GM19463 (cell line): ENCODE measurements at regions not wholly inside any gene's neighbourhood (a gene's known extent, or its start where the extent isn't known, plus 50 kb on each side); places are given as distances from the start of the nearest gene placed in this dataset.
"Not testable (repeated sequence)": the region's sequence is repeated elsewhere in the genome, so short reads cannot be mapped to it uniquely, and the experiment has no call there.

ENCODE experiments used
- ATAC-seq: cut with Tn5 transposase; IDR thresholded peaks from one replicate; pipeline ENCODE4 v1.9.1; 2021; ENCODE audit warnings: mild to moderate bottlenecking, moderate library complexity; ENCODE audit not compliant: unreplicated experiment

DNA sequence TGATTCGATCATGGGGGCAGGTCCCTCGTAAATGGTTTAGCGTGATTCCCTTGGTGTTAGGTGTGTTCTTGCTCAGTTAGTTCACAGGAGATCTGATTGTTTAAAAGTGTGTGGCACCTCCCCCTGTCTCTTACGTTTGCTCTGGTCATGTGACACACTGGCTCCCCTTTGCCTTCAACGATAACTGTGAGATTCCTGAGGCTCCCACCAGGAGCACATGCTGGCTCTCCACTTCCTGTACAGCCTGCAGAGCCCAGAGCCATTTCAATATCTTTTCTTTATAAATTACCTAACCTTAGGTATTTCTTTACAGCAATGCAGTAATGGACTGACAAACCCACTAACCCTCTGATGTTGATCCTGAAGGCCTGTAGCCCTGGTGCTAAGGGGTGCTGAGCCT lies 141.9 kb downstream of the FCRL5 start:
- ATAC-seq: no peak

DNA sequence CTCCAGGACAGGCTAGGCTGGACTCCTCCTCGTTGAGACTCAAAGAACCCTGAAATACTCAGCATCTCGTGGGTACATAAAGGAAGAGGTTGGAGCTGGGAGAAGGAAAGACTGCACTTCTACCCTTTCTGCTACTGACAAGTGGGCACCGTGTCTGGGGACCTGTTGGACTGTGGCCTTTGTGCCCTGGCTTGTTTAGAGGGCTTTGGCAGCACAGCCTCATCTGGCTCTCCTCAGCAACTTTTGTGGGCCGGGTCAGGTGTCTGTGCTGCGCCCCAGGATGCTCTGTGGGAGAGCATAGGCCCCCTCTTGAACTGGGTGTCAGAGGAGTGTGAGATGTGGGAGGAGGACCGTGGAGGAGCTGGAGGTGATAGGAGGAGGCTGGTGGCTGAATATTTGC lies 142.4 kb downstream of the FCRL5 start:
- ATAC-seq: no peak

DNA sequence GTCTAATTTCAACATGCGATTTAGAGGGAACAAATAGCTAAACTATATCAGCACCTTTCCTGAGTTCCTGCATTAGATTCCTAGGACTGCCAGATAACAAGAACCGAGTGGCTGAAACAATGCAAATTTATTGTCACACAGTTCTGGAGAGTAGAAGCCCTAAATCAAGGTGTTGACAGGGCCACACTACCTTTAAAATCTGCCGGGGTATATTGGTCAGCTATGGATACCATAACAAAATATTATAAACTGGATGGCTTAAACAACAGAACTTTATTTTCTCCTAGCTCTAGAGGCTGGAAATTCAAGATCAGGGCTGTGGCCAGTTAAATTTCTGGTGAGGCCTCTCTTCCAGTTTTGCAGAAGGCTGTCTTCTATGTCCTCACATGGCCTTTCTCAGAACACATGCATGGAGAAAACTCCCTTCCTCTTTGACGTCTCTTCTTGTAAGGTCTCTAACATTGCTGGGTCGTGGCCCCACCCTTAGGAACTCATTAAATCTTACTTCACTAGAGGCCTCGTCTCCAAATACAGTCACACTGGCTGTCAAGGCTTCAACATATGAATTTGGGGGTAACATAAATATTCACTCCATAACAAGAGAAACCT lies 144.3 kb downstream of the FCRL5 start:
- no peak for ATAC-seq

DNA sequence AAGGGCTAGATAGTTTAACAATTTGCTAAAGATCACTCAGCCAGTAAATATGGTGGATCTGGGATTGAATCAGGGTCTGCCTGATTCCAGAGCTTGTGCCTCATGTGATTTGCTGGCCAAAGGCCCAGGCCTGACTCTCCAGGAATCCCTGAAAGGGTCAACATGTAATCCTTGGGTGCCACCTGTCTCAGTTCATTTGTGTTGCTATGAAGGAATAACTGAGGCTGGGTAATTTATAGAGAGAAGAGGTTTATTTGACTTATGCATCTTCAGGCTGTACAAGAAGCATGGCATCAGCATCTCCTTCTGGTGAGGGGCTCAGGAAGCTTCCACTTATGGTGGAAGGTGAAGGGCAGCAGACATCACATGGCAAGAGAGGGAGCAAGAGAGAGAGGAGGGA lies 144.9 kb downstream of the FCRL5 start:
- ATAC-seq: no peak

DNA sequence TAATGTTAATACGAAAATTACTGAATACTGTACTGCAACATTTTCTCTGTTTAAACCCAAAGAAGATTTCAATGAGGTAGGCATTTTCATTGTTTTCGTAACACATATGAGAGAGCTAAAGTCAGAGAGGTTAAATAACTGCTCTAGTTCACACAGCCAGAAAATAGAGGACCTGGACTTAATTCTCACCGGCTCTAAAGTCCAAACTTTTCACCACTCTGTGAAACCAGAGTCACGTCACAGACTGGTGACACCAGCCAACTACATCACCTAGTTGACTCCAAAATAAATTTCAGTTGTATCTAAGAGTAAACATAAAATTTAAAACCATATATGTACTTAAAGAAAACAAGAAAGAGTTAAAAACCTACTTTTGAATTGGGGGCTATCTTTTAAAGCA lies 146.7 kb downstream of the FCRL5 start:
- ATAC-seq: no peak

DNA sequence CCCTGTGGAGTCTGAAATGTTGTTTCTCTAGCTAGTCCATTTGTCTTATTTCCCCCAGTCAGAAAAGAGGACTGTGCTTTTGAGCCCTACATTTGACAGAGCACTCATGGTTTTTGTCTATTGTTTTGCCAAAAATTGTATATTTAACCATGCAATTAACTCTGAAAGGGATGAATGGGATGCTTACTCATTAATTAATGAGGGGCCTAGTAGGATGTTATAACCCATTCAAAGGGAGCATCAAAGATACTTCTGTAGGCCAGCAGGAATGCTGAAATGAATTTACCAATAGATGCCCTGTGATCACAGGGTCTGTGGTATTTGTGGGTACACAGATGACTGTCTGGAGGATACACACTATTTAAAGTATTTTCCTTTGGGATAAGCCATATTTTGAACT lies 147.7 kb downstream of the FCRL5 start:
- ATAC-seq: no peak

DNA sequence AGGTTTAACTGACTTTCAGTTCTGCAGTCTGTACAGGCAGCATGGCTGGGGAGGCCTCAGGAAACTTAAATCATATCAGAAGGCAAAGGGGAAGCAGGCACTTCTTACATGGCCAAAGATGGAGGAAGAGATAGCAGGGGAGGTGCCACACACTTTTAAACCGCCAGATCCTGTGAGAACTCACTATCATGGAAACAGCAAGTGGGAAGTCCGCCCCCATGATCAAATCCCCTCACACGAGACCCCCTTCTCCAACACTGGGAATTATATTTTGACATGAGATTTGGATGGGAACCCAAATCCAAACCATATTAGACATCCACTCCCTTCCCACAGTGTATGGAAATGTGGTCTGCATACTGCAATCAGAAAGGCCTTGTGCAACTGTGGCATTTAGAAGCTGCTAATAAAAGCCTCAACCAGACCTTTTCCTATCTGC lies 148.2 kb downstream of the FCRL5 start:
- ATAC-seq: peak; percentile 8

DNA sequence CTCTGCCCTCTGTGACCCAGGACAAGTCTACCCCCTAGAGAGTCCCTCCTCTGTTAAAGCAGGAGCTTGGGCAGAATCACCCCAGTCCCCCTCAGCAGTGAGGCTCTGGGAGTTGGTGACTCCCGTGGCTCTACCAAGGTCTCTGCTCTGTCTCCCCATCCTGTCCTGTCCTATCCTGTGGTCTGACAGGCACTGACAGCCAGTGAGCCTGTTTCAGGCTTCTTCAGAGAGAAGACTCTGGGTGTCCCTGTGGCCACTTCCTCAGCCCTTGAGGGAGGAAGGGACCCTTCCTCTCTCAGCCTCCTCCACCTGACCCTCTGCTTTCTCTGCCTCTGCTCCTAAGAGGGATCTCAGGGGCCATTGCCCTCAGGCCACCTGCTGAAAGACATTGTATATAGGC lies 148.7 kb downstream of the FCRL5 start:
- ATAC-seq: peak; percentile 20

DNA sequence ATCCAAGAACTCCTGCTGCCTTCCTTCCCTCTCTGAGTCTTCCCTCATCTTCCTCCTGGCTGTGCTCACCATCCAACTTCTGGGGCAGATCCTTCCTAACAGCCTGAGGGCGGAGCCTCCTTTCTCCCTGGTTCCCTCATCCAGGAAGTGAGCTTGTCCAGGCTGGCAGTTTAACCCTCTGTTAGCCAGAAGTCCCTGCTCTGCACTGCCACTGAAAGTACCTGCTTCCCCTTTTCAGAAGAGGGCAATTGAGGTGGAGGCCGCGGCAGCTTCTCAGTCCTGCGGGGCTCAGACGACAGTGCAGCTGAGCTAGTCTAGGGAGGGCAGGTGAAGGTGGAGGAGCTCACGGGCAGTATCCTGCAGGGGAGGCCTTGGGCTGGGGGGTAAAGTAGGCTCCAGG lies 149.1 kb downstream of the FCRL5 start:
- ATAC-seq: peak; percentile 60

DNA sequence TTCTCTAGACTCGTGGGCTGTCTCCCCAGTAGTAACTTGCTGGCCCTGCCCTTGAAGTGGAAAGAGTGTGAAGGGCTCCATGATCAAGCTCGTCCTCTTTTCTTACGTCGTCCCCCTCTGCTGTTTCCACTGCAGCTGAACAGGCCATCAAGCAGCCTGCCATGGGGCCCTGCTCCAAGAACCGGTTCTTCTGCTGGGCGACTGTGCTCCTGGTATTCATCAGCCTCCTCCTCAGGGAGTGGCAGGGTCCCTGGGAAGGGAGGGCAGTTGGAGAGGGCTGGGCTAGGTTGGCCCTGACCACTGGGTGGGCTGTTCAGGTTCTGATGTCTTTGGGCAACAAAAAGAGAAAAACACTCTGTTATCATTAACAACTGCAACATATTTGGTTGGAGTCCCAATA lies 151.5 kb downstream of the FCRL5 start:
- no peak for ATAC-seq

DNA sequence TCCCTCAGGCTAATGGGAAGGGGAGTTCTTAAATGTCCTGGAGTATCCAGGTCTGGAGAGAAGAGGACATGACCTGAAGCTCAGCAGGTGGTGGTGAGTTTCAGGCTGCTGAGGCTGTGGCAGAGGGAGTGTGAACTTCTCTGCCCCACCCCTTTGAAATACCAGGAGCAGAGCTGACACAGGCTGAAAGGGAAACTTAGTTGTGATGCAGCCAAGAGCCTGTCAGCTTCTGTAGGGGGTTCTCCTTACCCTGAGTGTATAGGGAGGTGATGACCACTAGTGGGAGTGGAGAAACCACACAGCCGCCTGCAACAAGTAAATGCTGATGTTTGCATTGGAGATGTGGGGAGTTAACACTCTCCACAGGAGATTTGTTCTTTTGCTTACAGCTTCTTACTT lies 152.3 kb downstream of the FCRL5 start:
- ATAC-seq: peak; percentile 79

DNA sequence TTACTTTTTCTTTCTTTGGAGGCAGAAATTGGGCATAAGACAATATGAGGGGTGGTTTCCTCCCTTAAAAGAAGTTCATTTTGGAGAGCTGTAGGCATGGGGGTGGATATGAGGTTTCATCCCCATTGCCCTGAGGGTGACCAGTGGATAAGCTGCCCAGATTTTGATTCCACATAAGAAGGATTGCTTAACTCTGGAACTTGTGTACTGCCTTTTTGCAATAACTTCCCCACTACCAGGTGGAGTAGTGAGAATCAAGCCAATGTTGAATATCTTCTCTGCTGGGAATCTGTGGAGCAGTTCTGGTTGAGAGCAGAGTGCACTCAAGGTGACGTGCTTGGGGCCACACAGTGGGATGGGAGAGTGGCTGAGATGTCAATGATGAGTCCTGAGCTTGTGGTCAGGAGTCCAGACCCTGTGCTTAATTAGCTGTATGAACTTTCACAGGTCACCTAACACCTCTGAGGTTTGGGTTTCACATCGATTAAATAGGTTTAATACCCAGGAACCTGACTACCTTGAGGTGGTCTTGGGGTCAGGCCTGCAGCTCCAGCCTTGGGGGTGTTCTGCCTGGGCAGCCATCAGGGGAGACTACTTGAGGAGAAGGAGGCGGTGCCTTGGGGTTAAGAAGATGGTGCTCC lies 152.9 kb downstream of the FCRL5 start:
- ATAC-seq: peak; percentile 21

DNA sequence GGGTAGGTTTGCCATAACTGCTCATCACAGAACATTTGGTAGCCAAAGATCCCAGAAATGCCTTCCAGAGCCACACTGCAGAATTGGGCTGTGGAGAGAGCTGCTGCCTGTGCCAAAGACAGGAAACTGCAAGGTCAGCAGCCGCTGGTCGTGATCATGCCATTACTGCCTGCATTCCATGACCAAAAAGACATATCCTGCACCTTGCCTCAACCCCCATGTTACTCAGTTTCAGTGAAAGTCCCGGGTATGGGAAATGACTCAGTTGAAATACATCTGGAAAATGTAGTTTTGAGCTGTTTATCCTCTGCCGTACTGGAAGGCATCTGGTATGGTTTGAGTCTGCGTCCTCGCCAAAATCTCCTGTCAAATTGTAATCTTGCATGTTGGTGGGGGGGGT lies 161.7 kb downstream of the FCRL5 start:
- ATAC-seq: no peak

DNA sequence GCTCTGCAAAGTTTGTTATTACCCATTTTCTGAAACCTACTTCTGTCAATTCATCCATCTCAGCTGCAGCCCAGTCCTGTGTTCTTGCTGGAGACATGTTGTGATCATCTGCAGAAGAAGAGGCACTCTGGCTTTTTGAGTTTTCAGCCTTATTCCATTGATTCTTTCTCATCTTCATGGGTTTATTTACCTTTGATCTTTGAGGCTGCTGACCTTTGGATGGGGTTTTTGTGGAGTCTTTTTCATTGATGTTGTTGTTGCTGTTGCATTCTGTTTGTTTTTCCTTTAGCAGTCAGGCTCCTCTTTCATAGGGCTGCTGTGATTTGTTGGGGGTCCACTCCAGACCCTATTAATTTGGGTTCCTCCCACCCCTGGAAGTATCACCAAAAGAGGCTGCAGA lies 164.3 kb downstream of the FCRL5 start:
- ATAC-seq: no peak

DNA sequence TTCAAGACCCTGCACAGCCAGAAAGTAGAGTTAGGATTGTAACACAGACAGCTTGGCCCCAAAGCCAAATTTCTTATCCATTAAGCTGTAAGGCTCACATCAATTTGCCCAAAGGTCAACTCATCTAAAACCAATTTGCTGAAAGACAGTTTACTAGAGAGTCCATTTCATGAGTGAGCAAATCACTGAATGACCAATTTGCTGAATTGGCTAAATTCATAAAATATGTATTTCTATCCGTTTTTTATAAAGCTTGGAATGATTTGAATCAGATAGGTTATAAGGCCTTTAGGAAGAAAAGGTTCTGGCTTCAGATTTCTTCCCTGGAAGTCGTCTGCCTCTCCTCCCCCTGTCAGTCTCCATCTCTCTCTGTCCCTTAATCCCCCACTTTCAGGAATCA lies 168.1 kb downstream of the FCRL5 start:
- no peak for ATAC-seq

DNA sequence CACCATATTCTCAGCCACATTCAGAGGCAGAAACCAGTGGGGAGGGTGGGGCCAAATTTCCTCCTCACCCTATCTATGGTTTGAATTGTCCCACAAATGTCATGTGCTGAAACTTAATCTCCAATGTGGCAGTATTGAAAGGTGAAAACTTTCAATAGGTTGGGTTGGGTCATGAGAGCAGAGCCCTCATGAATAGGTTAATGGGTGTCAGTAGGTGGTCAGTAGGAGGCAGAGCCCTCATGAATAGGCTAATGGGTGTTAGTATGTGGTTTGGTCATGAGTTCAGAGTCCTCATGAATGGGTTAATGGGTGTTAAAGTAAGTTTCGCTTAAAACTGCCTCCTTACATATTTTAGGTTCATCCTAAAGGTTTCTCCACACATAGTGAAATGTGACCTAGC lies 170.0 kb downstream of the FCRL5 start:
- ATAC-seq: peak; percentile 85

DNA sequence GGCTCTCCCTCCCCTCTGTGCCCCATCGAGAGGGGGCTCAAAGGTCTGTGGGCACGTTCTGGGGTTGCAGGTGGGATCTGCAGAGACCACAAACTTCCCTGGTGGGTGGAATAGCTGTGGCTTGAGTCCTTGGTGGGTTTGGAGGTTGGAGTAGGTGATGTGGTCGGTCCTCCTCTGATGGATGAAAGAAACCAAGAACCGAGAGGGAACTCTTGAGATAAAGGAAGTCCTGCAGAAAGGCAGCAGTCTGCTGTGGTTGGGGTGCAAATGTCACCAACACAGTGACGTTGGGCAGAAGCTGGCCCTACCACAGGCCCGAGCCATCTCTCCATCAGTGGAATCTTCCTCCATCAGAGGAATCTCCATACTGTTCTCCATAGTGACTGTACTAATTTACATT lies 171.8 kb downstream of the FCRL5 start:
- no peak for ATAC-seq

DNA sequence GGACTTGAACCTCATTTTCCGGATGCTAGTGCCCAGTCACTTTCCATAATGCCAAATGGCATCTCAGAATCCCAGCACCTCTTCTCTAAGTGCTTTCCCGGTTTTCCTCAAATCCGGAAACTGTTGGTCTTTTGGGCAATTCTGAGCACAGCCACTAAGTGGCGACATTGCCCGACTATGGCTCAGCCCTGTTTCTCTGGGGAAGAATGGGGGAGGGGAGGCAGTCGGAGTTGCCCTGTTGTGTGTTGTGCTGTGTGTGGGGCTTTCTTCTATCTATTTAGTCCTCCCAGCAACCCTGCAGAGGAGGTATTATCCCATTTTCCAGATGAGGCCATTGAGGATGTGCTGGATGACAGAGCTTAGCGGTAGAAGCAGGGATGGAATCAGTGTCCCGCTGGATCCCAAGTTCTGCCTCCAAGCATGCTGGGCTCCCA lies 175.0 kb downstream of the FCRL5 start:
- ATAC-seq: not testable (repeated sequence)

DNA sequence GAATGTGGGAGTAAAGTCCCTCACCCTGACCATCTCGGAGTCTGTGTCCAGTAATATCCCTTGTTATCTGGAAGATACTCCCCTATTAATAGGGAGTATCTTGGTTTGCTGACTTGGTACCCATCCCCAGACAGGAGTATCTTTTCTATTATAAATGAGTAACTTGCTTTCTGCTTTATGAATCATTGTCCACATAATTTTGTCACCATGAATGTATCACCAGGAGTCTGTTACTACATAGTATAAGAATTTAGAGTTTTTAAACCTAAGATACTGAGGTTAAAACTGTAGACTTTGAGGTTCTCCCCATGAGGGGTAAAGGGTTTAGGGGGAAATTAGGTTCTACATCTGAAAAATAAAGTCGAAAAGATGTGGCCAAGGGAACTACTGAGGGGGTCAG lies 175.6 kb downstream of the FCRL5 start:
- ATAC-seq: no peak

DNA sequence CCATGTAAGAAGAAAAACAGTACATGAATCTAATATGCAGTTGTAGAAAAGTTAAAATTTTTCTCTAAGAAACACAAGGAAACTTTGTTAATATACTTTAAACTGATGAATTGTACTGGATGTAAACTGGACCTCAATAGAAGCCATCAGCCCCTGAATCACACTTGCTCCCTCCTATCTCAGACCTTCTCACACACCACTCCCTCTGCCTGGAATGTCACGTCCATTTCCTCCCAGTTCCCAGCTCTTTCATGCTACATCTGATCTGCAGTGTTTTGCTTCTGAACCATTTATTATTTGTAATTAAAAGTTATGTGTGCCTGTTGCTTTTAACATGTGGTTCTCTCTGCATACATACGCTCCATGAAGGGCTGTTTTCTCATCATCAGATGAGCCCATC lies 180.0 kb downstream of the FCRL5 start:
- ATAC-seq: not testable (repeated sequence)

DNA sequence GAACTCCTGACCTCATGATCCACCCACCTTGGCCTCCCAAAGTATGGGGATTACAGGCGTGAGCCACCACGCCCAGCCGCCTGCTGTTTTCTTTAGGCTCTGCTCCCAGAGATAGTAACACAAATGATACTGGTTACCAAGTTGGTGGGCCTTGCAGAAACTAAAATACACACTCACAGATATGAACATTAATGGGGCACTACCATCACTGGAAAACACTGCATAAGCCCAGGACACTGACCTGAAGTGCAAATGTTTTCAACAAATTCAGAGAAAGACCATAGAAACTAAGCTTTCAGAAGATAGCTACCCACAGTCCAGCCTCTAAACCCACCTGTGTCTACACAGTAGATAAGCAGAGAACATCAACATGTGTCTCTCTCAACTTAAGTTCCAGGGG lies 180.5 kb downstream of the FCRL5 start:
- no peak for ATAC-seq

DNA sequence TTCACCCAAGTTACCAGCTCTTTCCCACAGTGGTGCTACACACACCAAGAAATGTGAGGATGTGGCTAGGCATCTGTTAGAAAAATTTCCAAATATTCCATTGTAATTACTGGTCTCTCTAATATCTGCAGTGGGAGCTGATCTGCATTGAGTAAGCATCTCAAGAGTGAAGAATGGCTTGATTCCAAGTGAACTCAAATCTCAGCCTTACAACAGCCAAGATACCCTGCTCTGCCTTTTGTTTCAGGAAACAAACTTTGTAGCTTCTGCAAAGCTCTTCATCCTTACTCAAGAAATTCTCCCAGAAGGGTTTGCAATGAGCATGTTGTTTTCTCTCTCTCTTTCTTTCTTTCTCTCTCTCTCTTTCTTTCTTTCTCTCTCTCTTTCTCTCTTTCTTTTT lies 181.1 kb downstream of the FCRL5 start:
- no peak for ATAC-seq

DNA sequence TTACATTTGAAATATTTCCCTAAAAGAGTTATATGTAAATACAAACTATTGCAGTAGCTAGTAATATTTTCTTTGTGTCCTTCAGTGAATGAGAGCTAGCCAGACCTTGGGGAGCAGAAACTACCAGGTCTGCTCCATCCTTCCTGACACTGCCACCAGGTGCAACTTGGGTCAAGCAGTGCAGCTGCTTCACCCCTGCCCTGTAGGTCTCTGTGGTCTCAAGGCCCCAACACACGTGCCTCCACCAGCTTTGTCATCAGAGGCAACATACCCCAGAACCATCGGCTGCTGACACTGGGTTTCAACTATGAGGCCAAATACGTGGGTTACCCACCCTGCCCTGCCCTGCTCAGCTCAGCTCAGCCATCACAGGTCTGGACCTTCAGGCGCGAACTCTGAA lies 181.6 kb downstream of the FCRL5 start:
- ATAC-seq: no peak
